SJSA1 (cell line): ENCODE measurements at regions not wholly inside any gene's neighbourhood (a gene's known extent, or its start where the extent isn't known, plus 50 kb on each side); places are given as distances from the start of the nearest gene placed in this dataset.

Source experiments
- DNase-seq, 2 experiments: peaks; one replicate each; pipeline ENCODE4 v3.0.0-alpha.2; 2015 to 2020; ENCODE audit warnings: low spot score in 2 of 2, low read depth in 1 of 2
- H3K27ac ChIP-seq: fragments of 250-450 bp; sonication (Bioruptor Pico); 2 replicates; pipeline ENCODE4 v1.5.1; 2020; ENCODE audit warnings: mild to moderate bottlenecking, moderate library complexity
- H3K27me3 ChIP-seq: fragments of 250-450 bp; sonication (Bioruptor Pico); replicated peaks from 2 replicates; pipeline ENCODE4 v1.5.1; 2020; ENCODE audit warnings: mild to moderate bottlenecking, moderate library complexity
- H3K36me3 ChIP-seq: fragments of 250-450 bp; sonication (Bioruptor Pico); 2 replicates; pipeline ENCODE4 v1.5.1; 2020; ENCODE audit warnings: mild to moderate bottlenecking
- H3K4me1 ChIP-seq: fragments of 250-450 bp; sonication (Bioruptor Pico); replicated peaks from 2 replicates; pipeline ENCODE4 v1.6.1; 2021; ENCODE audit warnings: mild to moderate bottlenecking
- H3K4me3 ChIP-seq: fragments of 250-450 bp; sonication (Bioruptor Pico); 2 replicates; pipeline ENCODE4 v1.5.1; 2020; ENCODE audit warnings: mild to moderate bottlenecking
- H3K9me3 ChIP-seq: fragments of 250-450 bp; sonication (Bioruptor Pico); replicated peaks from 2 replicates; pipeline ENCODE4 v1.5.1; 2020; ENCODE audit warnings: mild to moderate bottlenecking

DNA sequence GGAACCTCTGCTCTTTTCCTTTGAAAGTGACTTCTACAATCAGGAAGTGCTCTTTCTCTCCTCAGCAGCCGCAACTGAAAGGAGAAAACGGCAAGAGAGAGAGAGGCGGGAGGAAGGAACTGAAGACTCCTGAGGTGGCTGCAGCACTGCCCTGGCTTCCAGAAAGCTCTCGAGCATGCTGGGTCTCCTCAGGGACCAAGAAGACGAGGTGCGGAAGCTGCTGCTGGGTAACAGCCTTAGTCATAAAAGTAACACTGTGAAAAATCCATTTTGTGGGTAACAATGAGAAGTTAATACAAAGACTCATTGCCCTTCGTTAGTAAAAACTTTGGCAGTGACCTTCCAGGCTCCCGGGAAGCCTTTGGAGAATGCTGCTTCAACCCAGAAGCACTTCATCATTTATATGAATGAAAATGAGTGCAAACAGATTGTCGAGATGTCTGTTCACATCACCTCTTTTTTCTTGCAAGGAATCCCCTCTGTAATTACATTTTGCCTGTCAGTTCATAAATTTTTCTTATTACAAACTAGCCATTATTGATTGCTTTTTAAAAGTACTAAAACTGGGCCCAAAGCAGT lies 473.4 kb downstream of the SOX6 start:
- DNase-seq, result no peak
- Histone ChIP-seq H3K36me3 (no peaks in the 10 kb centered on the region), H3K27ac (no peak overlapping the region), H3K4me3 (no peak overlapping the region), H3K27me3 (no peaks in the 10 kb centered on the region), H3K9me3 (no peaks in the 10 kb centered on the region), H3K4me1 (0 out of 2 replicates have a peak, but pooled peaks cover 3% of the 10 kb centered on the region)

DNA sequence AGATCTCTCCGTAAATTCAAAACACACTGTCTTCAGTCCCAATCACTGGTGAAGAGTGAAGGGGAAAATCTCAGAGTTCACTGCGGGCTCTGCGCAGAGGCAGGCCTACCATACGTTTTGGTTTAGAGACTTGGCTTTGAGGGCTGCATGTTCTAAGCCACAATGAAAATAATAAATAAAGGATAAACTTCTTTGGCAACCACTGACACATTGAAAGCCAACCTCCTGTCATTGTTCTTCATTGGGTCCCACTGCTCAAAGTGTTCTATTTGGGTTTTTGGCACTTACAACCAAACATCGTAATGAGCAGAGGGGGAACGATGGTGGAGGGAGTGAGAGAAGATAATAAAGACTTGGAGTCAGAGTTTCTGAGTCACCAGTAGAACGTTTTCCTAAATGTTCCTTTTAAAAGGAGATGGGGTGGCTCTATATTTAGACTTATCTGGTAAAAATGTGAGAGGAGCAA lies 472.9 kb downstream of the SOX6 start:
- Histone ChIP-seq H3K27me3 (no peaks in the 10 kb centered on the region), H3K9me3 (no peaks in the 10 kb centered on the region)
- DNase-seq, result no peak

DNA sequence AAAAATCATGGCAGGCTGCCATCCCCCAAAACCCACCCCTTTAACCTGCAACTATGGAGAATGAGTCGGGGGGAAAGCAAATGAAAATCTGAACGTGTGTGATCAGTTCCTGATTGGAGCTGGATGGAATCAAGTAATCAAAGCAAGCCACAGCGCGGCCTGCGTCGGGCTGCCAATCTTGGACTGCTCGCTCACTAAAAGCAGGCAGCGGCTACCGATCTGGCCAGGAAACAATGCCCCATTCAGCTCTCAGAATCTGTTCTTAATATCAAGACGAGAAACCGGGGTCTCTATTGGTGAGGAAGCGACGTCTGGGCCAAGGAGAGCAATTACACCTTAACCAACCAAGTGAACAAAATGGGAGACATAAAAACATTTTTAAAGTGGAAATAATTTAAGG lies 472.2 kb downstream of the SOX6 start:
- no peak for DNase-seq
- Histone ChIP-seq H3K4me1 (peaks cover 3% of the 10 kb centered on the region; the same call in 1 of the 2 replicates), H3K9me3 (no peaks in the 10 kb centered on the region), H3K27me3 (no peaks in the 10 kb centered on the region), H3K27ac (no peak overlapping the region), H3K36me3 (no peaks in the 10 kb centered on the region), H3K4me3 (no peak overlapping the region)

More for the DNA sequence above, 472.9 kb downstream of the SOX6 start:
- Histone ChIP-seq H3K4me1 (0 out of 2 replicates have a peak, but pooled peaks cover 3% of the 10 kb centered on the region), H3K27ac (no peak overlapping the region), H3K4me3 (no peak overlapping the region), H3K36me3 (no peaks in the 10 kb centered on the region)

DNA sequence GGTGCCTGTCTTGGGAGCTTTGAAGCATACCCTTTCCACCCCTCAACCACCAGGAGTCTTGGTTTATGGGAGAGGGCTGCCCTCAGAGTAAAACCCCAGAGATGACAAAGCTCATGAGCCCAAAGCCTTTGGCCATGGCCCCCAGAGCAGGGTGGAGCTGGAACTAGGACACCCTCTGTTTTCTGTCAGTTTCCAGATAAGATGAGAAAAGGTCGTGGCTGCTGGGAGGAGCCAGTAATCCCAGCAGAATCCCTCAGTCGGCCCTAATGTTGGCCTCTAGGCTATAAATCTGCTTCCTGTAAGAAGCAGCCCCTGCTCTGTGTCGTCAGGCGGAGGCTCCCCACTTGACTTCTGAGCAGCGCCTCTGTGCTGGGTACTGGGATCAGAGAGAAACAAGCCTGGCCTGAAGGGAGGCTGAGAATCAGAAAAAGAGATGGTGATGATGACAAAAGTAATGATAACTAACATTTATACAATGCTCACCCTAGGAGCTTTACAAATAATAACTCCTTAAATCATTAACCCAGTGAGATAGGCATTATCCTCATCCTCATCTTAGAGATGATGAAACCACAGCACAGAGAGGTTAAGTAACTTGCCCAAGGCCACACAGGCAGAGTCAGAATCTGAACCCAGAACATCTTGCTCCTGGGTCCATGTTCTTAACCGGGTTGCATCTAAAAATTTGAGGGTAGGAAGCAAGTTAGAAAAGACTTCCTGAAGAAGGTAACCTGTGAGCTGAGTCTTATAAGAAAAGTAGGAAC lies 471.4 kb downstream of the SOX6 start:
- DNase-seq, result no peak
- no peaks in the 10 kb centered on the region for H3K27me3 ChIP-seq
- no peaks in the 10 kb centered on the region for H3K9me3 ChIP-seq
- H3K4me3 ChIP-seq, result no peak overlapping the region
- H3K4me1 ChIP-seq, result peaks cover 11% of the 10 kb centered on the region
- no peak overlapping the region for H3K27ac ChIP-seq
- no peaks in the 10 kb centered on the region for H3K36me3 ChIP-seq

DNA sequence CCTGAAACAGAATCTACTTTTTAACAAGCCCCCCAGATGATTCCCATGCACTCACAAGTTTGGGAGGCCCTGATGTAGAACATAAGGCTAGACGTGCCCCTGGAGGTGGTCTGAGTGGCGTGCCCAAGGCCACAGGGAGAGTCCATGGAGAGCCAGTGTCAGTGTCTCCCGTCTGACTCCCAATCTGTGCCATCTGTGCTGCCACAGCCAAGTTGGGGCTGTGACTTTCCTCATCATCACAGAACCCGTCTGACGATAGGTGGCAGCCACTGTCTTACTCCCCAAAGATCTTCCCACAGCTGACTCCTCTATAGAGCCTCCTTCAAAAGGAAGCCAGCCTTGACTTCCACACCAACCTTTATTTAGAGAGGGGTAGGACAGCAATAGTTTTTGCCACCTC lies 470.5 kb downstream of the SOX6 start:
- no peak overlapping the region for H3K4me3 ChIP-seq

DNA sequence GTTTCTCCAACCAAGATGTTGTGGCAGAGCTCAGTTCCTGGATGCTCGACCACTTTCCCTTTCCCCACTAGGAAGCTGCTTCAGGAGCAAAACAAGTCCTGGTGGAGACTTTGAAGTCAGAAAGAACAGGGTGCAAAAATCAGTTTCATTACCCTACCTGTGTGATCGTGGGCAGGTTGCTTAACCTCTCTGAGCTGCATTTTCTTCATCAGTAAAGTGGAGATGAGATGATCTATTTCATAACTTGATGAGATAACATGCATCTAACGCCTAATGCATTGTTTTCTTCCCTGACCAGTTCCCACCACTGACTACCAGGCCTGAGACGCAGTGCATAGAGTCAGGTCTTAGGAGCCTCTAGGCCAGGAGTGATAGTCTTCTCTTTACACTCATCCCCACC lies 470.0 kb downstream of the SOX6 start:
- Histone ChIP-seq H3K4me3 (no peak overlapping the region), H3K27ac (no peak overlapping the region), H3K9me3 (no peaks in the 10 kb centered on the region), H3K27me3 (no peaks in the 10 kb centered on the region), H3K4me1 (peaks cover 18% of the 10 kb centered on the region), H3K36me3 (no peaks in the 10 kb centered on the region)
- no peak for DNase-seq

More for the DNA sequence above, 470.5 kb downstream of the SOX6 start:
- Histone ChIP-seq H3K27me3 (no peaks in the 10 kb centered on the region), H3K4me1 (peaks cover 18% of the 10 kb centered on the region), H3K27ac (no peak overlapping the region), H3K9me3 (no peaks in the 10 kb centered on the region), H3K36me3 (no peaks in the 10 kb centered on the region)
- no peak for DNase-seq

DNA sequence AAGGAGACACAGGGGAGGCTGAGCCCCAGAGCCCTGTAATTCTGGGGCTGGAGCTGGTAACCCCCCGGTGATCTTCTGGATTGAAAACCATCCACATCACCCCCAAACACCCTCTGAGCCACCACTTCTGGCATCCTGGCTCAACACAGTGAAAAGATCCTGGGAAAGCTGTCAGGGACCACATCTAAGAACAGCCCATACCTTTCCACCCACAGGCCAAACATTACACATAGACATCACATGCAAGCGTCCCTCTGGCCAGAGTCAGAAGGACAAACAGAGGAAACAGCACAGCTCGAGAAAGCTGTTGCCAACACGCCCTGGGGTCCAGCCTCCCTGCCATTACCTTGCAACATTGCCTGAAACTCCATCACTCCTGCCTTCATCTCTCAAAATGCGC lies 469.5 kb downstream of the SOX6 start:
- no peak for DNase-seq
- no peak overlapping the region for H3K27ac ChIP-seq

DNA sequence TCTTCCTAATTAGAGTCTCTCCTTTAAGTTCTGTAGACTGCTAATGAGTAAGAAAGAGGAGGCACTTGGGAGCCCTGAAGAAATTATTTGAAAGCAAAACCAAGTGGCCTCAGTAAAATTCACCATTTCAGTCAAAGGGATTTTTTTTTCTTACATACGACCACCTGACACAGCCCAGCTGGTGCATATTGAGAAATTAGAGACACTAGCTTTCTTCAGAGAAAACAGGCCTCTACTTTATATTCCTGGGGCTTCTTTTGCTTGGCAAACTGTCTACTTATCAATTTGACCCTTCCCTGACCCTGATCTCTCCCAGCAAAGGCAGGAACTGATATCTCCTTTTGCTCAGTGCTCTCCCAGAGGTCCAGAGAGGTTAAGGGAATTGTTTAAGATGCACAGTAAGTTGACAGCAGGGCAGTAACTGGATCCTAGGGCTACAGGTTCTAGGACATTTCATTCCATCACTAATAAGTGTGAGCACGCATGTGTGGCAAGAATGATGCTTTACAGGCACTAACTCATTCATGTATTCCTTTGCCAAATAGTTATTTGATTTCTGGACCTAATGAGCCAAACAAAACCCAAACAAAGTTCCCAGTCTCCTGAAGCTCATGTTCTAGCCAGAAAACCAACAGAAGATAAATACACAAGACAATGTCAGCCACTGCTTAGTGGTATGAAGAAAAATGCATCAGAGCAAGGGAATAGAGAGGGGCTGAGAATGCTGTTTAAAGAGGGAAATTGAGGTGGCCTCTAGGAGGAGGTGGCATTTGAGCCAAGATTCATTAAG lies 467.6 kb downstream of the SOX6 start:
- peaks cover 40% of the 10 kb centered on the region for H3K4me1 ChIP-seq
- H3K9me3 ChIP-seq, result no peaks in the 10 kb centered on the region
- H3K27me3 ChIP-seq, result no peaks in the 10 kb centered on the region
- no peak for DNase-seq
- no peak overlapping the region for H3K27ac ChIP-seq
- H3K4me3 ChIP-seq, result no peak overlapping the region
- no peaks in the 10 kb centered on the region for H3K36me3 ChIP-seq

More for the DNA sequence above, 469.5 kb downstream of the SOX6 start:
- no peaks in the 10 kb centered on the region for H3K36me3 ChIP-seq
- peaks cover 24% of the 10 kb centered on the region for H3K4me1 ChIP-seq
- H3K27me3 ChIP-seq, result no peaks in the 10 kb centered on the region
- H3K9me3 ChIP-seq, result no peaks in the 10 kb centered on the region
- H3K4me3 ChIP-seq, result no peak overlapping the region

DNA sequence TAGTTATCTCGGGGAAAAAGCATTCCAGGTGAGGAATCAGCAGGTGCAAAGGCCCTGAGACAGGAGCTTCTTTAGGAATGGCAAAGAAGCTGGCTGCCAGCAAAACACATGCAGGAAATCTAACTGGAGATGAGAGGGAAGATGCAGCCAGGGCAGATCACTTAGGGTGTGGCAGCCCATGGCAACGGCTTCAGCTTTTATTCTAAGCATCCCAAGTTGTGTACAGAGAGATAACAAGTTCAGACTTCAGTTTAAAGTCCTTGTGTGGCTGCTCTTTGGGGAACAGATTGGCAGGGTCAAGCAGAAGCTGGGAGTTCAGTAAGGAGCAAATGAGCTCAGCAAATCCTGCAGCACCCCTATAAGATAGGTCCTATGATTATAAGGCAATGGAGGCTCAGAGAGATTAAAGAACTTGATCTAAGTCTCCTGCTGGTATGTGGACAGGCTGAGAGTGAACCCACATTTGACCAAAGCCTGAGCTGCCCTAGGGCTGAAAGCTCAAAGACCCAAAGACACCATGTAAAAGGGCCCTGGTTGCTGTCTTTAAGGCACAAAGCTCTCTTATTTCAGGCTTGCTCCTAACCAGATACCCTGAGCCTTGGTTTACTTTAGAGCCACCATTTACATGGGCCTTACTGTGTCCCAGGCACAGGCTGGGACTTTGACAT lies 466.8 kb downstream of the SOX6 start:
- Histone ChIP-seq H3K27me3 (no peaks in the 10 kb centered on the region), H3K36me3 (no peaks in the 10 kb centered on the region), H3K4me3 (no peak overlapping the region), H3K27ac (no peak overlapping the region), H3K9me3 (no peaks in the 10 kb centered on the region), H3K4me1 (peaks cover 47% of the 10 kb centered on the region)
- no peak for DNase-seq

DNA sequence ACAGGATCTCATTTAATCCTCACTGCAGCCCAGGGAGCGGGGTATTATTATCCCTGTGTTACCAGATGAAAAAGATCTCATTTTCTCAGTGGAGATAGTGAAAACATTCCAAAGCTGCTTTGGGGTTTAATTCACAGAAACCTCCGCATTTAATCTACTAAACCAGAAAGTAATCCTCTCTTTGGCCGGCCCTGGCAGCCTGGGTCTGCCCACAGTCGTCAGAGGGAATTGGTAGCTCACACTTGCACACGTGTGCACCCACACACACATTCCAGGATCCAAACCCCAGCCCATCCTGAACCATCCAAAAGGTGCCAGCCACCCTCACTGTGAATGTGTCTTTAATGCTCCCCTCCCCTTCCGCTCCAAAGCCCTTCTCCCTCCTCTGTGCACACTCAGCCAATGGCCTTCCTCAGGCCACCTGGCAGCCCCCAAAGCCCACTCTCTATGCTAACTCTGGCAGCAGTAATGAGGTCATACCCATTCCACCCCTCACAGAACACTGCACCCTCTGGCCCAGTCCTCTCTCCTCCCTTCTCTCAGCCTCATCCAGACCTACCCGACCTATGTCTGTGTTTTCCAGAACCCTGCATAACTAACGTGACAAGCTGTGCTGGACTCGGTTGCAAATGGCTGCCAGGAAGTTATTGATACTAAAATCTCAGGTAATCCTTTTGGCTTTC lies 466.2 kb downstream of the SOX6 start:
- H3K4me3 ChIP-seq, result no peak overlapping the region
- H3K9me3 ChIP-seq, result no peaks in the 10 kb centered on the region
- H3K27me3 ChIP-seq, result no peaks in the 10 kb centered on the region
- no peaks in the 10 kb centered on the region for H3K36me3 ChIP-seq
- H3K4me1 ChIP-seq, result peaks cover 54% of the 10 kb centered on the region
- H3K27ac ChIP-seq, result no peak overlapping the region
- DNase-seq, result no peak

DNA sequence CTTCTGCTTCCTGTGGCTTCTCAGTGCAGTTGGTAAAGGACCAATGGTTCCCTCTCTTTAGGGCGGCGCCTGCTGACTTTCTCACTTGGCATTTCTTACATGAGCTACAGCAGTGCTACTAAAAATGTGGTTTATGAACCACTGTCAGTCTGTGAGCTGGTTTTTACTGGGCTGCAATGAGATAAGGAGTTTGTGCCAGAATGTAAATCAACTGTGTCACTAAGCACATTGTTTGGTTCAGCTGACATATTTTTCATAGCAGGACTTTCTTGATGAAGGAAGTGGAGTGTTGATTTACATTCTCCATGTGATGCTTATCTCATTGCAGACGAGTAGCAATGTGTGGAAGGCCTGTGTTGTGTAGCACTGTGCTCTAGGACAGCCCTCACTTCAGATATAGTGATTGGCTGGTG lies 463.3 kb downstream of the SOX6 start:
- H3K27me3 ChIP-seq, result no peaks in the 10 kb centered on the region
- no peaks in the 10 kb centered on the region for H3K36me3 ChIP-seq
- H3K9me3 ChIP-seq, result no peaks in the 10 kb centered on the region
- peak overlapping the region; percentile 79 for H3K27ac ChIP-seq
- peaks cover 83% of the 10 kb centered on the region for H3K4me1 ChIP-seq
- H3K4me3 ChIP-seq, result no peak overlapping the region
- peak; percentile 84 to 93 for DNase-seq

DNA sequence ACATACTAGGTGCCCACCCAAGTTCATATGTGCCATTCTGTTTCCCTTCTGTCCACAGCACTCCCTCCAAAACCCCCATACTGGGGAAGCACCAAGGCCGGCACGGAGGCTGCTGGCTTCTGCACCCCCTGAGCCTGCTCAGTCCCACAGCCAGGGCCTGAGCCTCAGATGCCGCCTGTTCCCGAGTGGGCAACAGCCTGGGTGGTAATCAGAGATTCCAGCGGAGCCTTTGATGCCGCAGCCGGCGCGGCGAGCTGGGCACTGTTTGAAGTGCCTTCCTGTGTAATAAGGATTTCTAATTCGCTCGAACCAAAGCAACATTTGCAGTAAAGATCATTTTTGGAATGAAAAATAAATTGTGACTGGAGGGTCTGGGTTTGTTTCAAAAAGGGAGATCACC lies 460.3 kb downstream of the SOX6 start:
- Histone ChIP-seq H3K36me3 (no peaks in the 10 kb centered on the region), H3K4me1 (peaks cover 75% of the 10 kb centered on the region), H3K9me3 (no peaks in the 10 kb centered on the region), H3K27ac (peak overlapping the region; percentile 54), H3K4me3 (no peak overlapping the region), H3K27me3 (no peaks in the 10 kb centered on the region)
- peak in 1 of 2 experiments; percentile 65 for DNase-seq

DNA sequence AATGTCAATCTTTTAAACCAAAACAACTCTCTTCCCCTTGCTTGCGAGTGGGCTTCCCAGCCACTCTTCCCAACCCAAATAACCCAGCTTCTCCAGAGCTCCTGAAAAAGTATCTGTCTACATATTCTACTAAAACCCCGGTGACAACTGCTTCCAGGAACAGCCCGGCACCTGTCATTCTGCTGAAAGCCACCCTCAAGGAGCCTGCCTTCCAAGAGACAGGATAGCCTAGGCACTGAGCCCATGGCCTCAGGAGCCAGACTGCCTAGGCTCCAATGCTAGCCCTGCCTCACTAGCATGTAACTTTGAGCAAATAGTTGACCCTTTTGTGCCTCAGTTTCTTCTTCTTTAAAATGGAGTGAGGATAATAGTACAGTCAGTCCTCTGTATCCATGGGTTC lies 459.8 kb downstream of the SOX6 start:
- H3K4me3 ChIP-seq, result no peak overlapping the region
- no peaks in the 10 kb centered on the region for H3K9me3 ChIP-seq
- no peaks in the 10 kb centered on the region for H3K27me3 ChIP-seq
- no peak for DNase-seq
- peaks cover 78% of the 10 kb centered on the region for H3K4me1 ChIP-seq
- peak overlapping the region; percentile 54; the same call in 1 of the 2 replicates for H3K27ac ChIP-seq
- H3K36me3 ChIP-seq, result no peaks in the 10 kb centered on the region
